NCI-H1105 treated with DMSO at 0.1 percent for 48 hours (cell line): ENCODE measurements at regions not wholly inside any gene's neighbourhood (a gene's known extent, or its start where the extent isn't known, plus 50 kb on each side); places are given as distances from the start of the nearest gene placed in this dataset.
"Not testable (repeated sequence)": the region's sequence is repeated elsewhere in the genome, so short reads cannot be mapped to it uniquely, and the experiment has no call there.

Experiments
- DNase-seq: peaks from one replicate; lab custom pipeline; 2025; lab: John Stamatoyannopoulos, UW

- DNase-seq: no peak
Observed at GRCh38 chr2:167792126-167792525, 455.3 kb downstream of the STK39 start.

GRCh38 chr2:167790781-167791450 lies 456.5 kb downstream of the STK39 start:
- no peak for DNase-seq

GRCh38 chr2:167790189-167790588 lies 457.2 kb downstream of the STK39 start:
- DNase-seq: no peak

- no peak for DNase-seq
Observed at GRCh38 chr2:167787562-167787961, 459.8 kb downstream of the STK39 start.

GRCh38 chr2:167787021-167787420 lies 460.4 kb downstream of the STK39 start:
- no peak for DNase-seq

- no peak for DNase-seq
Observed at GRCh38 chr2:167785606-167786216, 461.7 kb downstream of the STK39 start.

GRCh38 chr2:167784084-167784425 lies 463.3 kb downstream of the STK39 start:
- DNase-seq: no peak

GRCh38 chr2:167783261-167784083 lies 463.9 kb downstream of the STK39 start:
- DNase-seq: no peak

GRCh38 chr2:167781629-167782028 lies 465.8 kb downstream of the STK39 start:
- DNase-seq: not testable (repeated sequence)

GRCh38 chr2:167776359-167776758 lies 471.0 kb downstream of the STK39 start:
- no peak for DNase-seq

GRCh38 chr2:167771628-167772027 lies 475.8 kb downstream of the STK39 start:
- no peak for DNase-seq

- no peak for DNase-seq
Observed at GRCh38 chr2:167769020-167769419, 478.4 kb downstream of the STK39 start.

- DNase-seq: no peak
Observed at GRCh38 chr2:167767830-167768229, 479.6 kb downstream of the STK39 start.

- no peak for DNase-seq
Observed at GRCh38 chr2:167764772-167765341, 482.5 kb downstream of the STK39 start.

GRCh38 chr2:167761465-167762136 lies 485.8 kb downstream of the STK39 start:
- no peak for DNase-seq

- no peak for DNase-seq
Observed at GRCh38 chr2:167759531-167759930, 487.9 kb downstream of the STK39 start.

GRCh38 chr2:167758292-167758691 lies 489.1 kb downstream of the STK39 start:
- DNase-seq: no peak

- DNase-seq: no peak
Observed at GRCh38 chr2:167756446-167756845, 490.9 kb downstream of the STK39 start.

GRCh38 chr2:167753142-167753541 lies 494.3 kb downstream of the STK39 start:
- no peak for DNase-seq

- DNase-seq: no peak
Observed at GRCh38 chr2:167752734-167753133, 494.7 kb downstream of the STK39 start.

- DNase-seq: no peak
Observed at GRCh38 chr2:167750675-167751074, 496.7 kb downstream of the STK39 start.

GRCh38 chr2:167749660-167750059 lies 497.7 kb downstream of the STK39 start:
- no peak for DNase-seq
